ENCODE measurements at regions not wholly inside any gene's neighbourhood (a gene's known extent, or its start where the extent isn't known, plus 50 kb on each side); places are given as distances from the start of the nearest gene placed in this dataset.

- H3K27ac ChIP-seq (ENCODE audit: insufficient read depth, low read length): no peak overlapping the region
- no peak for DNase-seq (ENCODE audit: low read depth in 2 of 2)
- H3K9ac ChIP-seq (ENCODE audit: insufficient read depth, low read length): no peak overlapping the region
- H3K79me2 ChIP-seq (ENCODE audit: control insufficient read depth, insufficient read depth, low read length): no peaks in the 10 kb centered on the region
- no peak overlapping the region for H3K4me2 ChIP-seq (ENCODE audit: extremely low read depth, insufficient read depth, low read length)
- H3K4me1 ChIP-seq (ENCODE audit: control insufficient read depth, extremely low read depth, insufficient read depth, low read length): no peaks in the 10 kb centered on the region
- no peaks in the 10 kb centered on the region for H4K20me1 ChIP-seq (ENCODE audit: control insufficient read depth, extremely low read depth, insufficient read depth, low read length)
- H2AFZ ChIP-seq (ENCODE audit: low read length): no peak overlapping the region
- H3K4me3 ChIP-seq (replicated peaks in 1 of 4; ENCODE audit: control extremely low read depth in 1 of 4, insufficient read depth in 1 of 4, low read depth in 3 of 4, low read length in 4 of 4): no peak overlapping the region
- TF ChIP-seq EZH2 (IDR thresholded peaks at IDR 0.05; ENCODE audit: low read length, missing control alignments) (no peak), CTCF (conservative IDR thresholded peaks at IDR 0.05 in 1 of 2, IDR thresholded peaks at IDR 0.05 in 1 of 2; ENCODE audit: low read depth in 1 of 2, low read length in 2 of 2) (no peak)
- no peaks in the 10 kb centered on the region for H3K36me3 ChIP-seq (ENCODE audit: control insufficient read depth, insufficient read depth, low read length)
- H3K27me3 ChIP-seq (ENCODE audit: control insufficient read depth, insufficient read depth, low read length): no peaks in the 10 kb centered on the region
- no peaks in the 10 kb centered on the region for H3K9me3 ChIP-seq (ENCODE audit: control insufficient read depth, insufficient read depth, low read depth, low read length)
These were observed 473.4 kb downstream of the SOX9 start for GRCh38 chr17:72594248-72594647.

Data from fibroblast of lung (primary cell).